ENCODE measurements at regions not wholly inside any gene's neighbourhood (a gene's known extent, or its start where the extent isn't known, plus 50 kb on each side); places are given as distances from the start of the nearest gene placed in this dataset.
"Not testable (repeated sequence)": the region's sequence is repeated elsewhere in the genome, so short reads cannot be mapped to it uniquely, and the experiment has no call there.

DNA sequence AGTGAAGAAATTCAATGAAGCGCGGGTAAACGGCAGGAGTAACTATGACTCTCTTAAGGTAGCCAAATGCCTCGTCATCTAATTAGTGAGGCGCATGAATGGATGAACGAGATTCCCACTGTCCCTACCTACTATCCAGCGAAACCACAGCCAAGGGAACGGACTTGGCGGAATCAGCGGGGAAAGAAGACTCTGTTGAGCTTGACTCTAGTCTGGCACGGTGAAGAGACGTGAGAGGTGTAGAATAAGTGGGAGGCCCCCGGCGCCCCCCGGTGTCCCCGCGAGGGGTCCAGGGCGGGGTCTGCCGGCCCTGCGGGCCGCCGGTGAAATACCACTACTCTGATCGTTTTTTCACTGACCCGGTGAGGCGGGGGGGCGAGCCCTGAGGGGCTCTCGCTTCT is 317.8 kb upstream of the IRS4 start:
- TF ChIP-seq, protein P1, sequence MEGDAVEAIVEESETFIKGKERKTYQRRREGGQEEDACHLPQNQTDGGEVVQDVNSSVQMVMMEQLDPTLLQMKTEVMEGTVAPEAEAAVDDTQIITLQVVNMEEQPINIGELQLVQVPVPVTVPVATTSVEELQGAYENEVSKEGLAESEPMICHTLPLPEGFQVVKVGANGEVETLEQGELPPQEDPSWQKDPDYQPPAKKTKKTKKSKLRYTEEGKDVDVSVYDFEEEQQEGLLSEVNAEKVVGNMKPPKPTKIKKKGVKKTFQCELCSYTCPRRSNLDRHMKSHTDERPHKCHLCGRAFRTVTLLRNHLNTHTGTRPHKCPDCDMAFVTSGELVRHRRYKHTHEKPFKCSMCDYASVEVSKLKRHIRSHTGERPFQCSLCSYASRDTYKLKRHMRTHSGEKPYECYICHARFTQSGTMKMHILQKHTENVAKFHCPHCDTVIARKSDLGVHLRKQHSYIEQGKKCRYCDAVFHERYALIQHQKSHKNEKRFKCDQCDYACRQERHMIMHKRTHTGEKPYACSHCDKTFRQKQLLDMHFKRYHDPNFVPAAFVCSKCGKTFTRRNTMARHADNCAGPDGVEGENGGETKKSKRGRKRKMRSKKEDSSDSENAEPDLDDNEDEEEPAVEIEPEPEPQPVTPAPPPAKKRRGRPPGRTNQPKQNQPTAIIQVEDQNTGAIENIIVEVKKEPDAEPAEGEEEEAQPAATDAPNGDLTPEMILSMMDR (IDR thresholded peaks at IDR 0.05; ENCODE audit: low read depth, low read length) = not testable (repeated sequence)
- not testable (repeated sequence) for TF ChIP-seq POLR2A (IDR thresholded peaks at IDR 0.05; ENCODE audit: extremely low read depth, insufficient read length)
- TF ChIP-seq, protein P2, sequence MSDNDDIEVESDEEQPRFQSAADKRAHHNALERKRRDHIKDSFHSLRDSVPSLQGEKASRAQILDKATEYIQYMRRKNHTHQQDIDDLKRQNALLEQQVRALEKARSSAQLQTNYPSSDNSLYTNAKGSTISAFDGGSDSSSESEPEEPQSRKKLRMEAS (IDR thresholded peaks at IDR 0.05; ENCODE audit: low read depth, low read length) = not testable (repeated sequence)

Data from NB4 (cell line).